ENCODE measurements at regions not wholly inside any gene's neighbourhood (a gene's known extent, or its start where the extent isn't known, plus 50 kb on each side); places are given as distances from the start of the nearest gene placed in this dataset.

GRCh38 chr22:48333816-48334735 lies 1493.6 kb downstream of the BRD1 start:
- no peak for DNase-seq

GRCh38 chr22:48333323-48333763 lies 1494.3 kb downstream of the BRD1 start:
- DNase-seq = no peak

- DNase-seq = no peak
These were observed 1495.0 kb downstream of the BRD1 start for GRCh38 chr22:48332438-48333322.

- DNase-seq = no peak
These were observed 1495.9 kb downstream of the BRD1 start for GRCh38 chr22:48331691-48332220.

GRCh38 chr22:48331266-48331665 lies 1496.4 kb downstream of the BRD1 start:
- DNase-seq = no peak

- DNase-seq = no peak
These were observed 1500.0 kb downstream of the BRD1 start for GRCh38 chr22:48327721-48328120.

GRCh38 chr22:48323746-48324145 lies 1503.9 kb downstream of the BRD1 start:
- DNase-seq = no peak

- DNase-seq = no peak
These were observed 1504.8 kb downstream of the BRD1 start for GRCh38 chr22:48322907-48323306.

GRCh38 chr22:48321986-48322545 lies 1505.6 kb downstream of the BRD1 start:
- no peak for DNase-seq

- DNase-seq = no peak
These were observed 1506.8 kb downstream of the BRD1 start for GRCh38 chr22:48320683-48321451.

GRCh38 chr22:48320048-48320682 lies 1507.5 kb downstream of the BRD1 start:
- DNase-seq = no peak

GRCh38 chr22:48319321-48320047 lies 1508.2 kb downstream of the BRD1 start:
- no peak for DNase-seq

GRCh38 chr22:48318575-48319320 lies 1508.9 kb downstream of the BRD1 start:
- DNase-seq = no peak

GRCh38 chr22:48318173-48318572 lies 1509.5 kb downstream of the BRD1 start:
- DNase-seq = no peak

- DNase-seq = peak; percentile 37
These were observed 1511.1 kb downstream of the BRD1 start for GRCh38 chr22:48316257-48317250.

- peak; percentile 64 for DNase-seq
These were observed 1512.0 kb downstream of the BRD1 start for GRCh38 chr22:48315439-48316256.

GRCh38 chr22:48314073-48314472 lies 1513.6 kb downstream of the BRD1 start:
- DNase-seq = no peak
